H7 (cell line): ENCODE measurements at regions not wholly inside any gene's neighbourhood (a gene's known extent, or its start where the extent isn't known, plus 50 kb on each side); places are given as distances from the start of the nearest gene placed in this dataset.
"Not testable (repeated sequence)": the region's sequence is repeated elsewhere in the genome, so short reads cannot be mapped to it uniquely, and the experiment has no call there.

Experiments
- DNase-seq: peaks from one replicate; pipeline ENCODE4 v3.0.0; 2012
- H3K27me3 ChIP-seq: 2 replicates; pipeline ENCODE4 v1.6.0; 2011; ENCODE audit warnings: mild to moderate bottlenecking, low read length; ENCODE audit not compliant: control insufficient read depth, insufficient read depth
- H3K36me3 ChIP-seq: replicated peaks from 2 replicates; pipeline ENCODE4 v1.5.1; 2011; ENCODE audit warnings: low read length; ENCODE audit not compliant: control insufficient read depth, insufficient read depth
- H3K4me3 ChIP-seq: 2 replicates; pipeline ENCODE4 v1.5.1; 2011; ENCODE audit warnings: low read depth, mild to moderate bottlenecking, control low read depth, low read length, moderate library complexity; ENCODE audit not compliant: insufficient read depth

- not testable (repeated sequence) for DNase-seq, H3K36me3 ChIP-seq, H3K27me3 ChIP-seq, H3K4me3 ChIP-seq
These were observed 437.0 kb downstream of the GOLGA6L6 start for GRCh38 chr15:20104551-20104950.

GRCh38 chr15:20102862-20103261 lies 438.7 kb downstream of the GOLGA6L6 start:
- DNase-seq, H3K36me3 ChIP-seq, H3K4me3 ChIP-seq: not testable (repeated sequence)

DNA sequence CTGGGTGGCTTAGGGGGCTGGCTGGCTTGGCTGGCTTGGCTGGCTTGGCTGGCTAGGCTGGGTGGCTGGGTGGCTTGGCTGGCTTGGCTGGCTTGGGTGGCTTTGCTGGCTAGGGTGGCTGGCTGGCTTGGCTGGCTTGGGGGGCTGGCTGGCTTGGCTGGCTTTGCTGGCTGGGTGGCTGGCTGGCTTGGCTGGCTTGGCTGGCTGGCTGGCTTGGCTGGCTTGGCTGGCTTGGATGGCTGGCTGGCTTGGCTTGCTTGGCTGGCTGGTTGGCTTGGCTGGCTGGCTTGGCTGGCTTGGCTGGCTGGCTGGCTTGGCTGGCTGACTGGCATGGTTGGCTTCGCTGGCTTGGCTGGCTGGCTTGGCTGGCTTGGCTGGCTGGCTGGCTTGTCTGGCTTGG lies 439.4 kb downstream of the GOLGA6L6 start:
- not testable (repeated sequence) for H3K36me3 ChIP-seq, H3K4me3 ChIP-seq, H3K27me3 ChIP-seq, DNase-seq

More at GRCh38 chr15:20102862-20103261, 438.7 kb downstream of the GOLGA6L6 start:
- H3K27me3 ChIP-seq: not testable (repeated sequence)

GRCh38 chr15:20101281-20101680 lies 440.3 kb downstream of the GOLGA6L6 start:
- H3K36me3 ChIP-seq, DNase-seq, H3K27me3 ChIP-seq, H3K4me3 ChIP-seq: not testable (repeated sequence)

- not testable (repeated sequence) for H3K27me3 ChIP-seq, H3K4me3 ChIP-seq, H3K36me3 ChIP-seq, DNase-seq
These were observed 440.9 kb downstream of the GOLGA6L6 start for GRCh38 chr15:20100604-20101270.

GRCh38 chr15:20095699-20096303 lies 445.8 kb downstream of the GOLGA6L6 start:
- not testable (repeated sequence) for H3K4me3 ChIP-seq, DNase-seq, H3K27me3 ChIP-seq, H3K36me3 ChIP-seq

DNA sequence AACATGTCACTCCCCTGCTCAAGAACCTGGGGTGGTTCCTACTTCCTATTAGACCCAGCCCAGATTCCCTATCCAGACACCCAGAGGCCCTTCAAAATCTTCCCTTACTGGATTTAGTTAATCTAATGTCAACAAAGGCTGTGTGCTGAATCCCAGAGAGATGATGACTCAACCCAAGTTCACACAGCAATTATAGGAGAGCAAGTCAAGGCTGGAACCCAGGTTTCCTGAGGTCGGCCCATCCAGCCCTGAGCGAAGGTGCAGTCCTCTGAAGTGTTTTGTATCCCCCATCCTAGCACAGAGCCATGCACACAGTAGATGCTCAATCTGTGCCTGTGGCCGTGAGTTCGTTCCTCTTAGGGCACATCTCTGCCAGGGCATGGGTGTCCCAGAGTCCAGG lies 452.1 kb downstream of the GOLGA6L6 start:
- H3K4me3 ChIP-seq, H3K27me3 ChIP-seq, DNase-seq, H3K36me3 ChIP-seq: not testable (repeated sequence)

GRCh38 chr15:20084026-20084425 lies 457.6 kb downstream of the GOLGA6L6 start:
- not testable (repeated sequence) for H3K4me3 ChIP-seq, H3K27me3 ChIP-seq, H3K36me3 ChIP-seq, DNase-seq

DNA sequence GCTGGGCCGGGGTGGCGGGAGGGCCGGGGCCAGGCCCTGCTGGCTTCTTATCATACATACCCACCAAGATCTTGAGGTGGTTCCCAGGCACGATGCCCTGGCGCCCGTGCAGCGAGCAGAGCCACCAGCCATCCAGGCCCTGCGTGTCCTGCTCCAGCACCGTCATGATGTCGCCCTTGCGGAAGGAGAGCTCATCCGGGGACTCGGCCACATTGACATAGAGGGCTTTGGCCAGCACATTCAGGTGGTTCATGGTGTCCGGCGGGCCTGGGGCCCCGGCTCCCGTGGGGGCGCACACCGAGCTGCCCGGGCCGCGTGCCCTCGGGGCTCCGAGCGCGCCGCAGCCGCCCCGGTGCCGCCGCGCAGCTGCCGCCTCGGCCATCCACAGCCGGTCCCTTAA lies 467.5 kb downstream of the GOLGA6L6 start:
- not testable (repeated sequence) for H3K4me3 ChIP-seq, H3K27me3 ChIP-seq, DNase-seq, H3K36me3 ChIP-seq

GRCh38 chr15:20069043-20069442 lies 472.6 kb downstream of the GOLGA6L6 start:
- not testable (repeated sequence) for H3K27me3 ChIP-seq, H3K36me3 ChIP-seq, DNase-seq, H3K4me3 ChIP-seq

DNA sequence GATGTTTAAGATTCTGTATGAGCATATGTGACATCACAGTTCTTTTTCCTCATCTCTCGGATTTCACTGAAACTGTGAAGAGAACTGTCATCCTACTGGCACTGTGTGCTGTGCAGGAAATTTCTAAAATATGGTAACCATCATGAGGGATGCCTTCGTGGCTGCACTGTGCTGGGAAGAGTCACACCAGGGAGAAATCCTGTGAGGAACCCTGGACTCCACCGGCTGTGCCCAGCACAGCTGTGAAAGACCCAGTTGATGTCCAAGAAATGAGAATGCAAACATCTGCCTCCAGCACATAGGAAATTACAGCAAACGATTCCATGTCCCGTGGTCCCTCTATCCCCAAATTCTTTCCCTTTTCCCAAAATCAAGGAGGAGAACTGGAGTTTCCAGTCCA lies 475.4 kb downstream of the GOLGA6L6 start:
- H3K36me3 ChIP-seq, DNase-seq, H3K4me3 ChIP-seq: not testable (repeated sequence)

DNA sequence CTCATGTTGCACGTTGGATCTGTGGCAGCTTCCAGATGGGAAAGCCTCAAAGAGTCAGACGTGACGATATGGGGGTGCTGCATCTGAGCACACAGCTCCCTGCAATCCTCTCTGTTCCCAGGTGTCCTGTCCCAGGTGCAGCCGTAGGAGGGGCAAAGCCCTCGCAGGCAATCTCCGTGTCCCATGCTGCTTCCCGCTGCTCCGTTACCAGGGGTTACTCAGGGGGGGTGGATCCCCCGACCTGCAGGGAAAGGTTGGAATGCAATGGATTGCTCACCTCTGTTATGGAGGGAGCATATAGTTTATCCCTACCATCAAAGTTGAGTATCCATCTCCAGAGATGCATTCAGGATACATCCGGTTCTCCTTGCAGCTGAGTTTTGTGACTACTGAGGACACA lies 476.1 kb downstream of the GOLGA6L6 start:
- DNase-seq, H3K4me3 ChIP-seq, H3K27me3 ChIP-seq, H3K36me3 ChIP-seq: not testable (repeated sequence)

More for the DNA sequence above, 475.4 kb downstream of the GOLGA6L6 start:
- not testable (repeated sequence) for H3K27me3 ChIP-seq

- DNase-seq, H3K4me3 ChIP-seq, H3K36me3 ChIP-seq, H3K27me3 ChIP-seq: not testable (repeated sequence)
These were observed 478.4 kb downstream of the GOLGA6L6 start for GRCh38 chr15:20063167-20063566.

- not testable (repeated sequence) for H3K27me3 ChIP-seq, H3K4me3 ChIP-seq, DNase-seq, H3K36me3 ChIP-seq
These were observed 480.8 kb downstream of the GOLGA6L6 start for GRCh38 chr15:20060838-20061237.

- not testable (repeated sequence) for H3K36me3 ChIP-seq, DNase-seq, H3K4me3 ChIP-seq, H3K27me3 ChIP-seq
These were observed 484.7 kb downstream of the GOLGA6L6 start for GRCh38 chr15:20056871-20057270.
